Upper lobe of right lung (tissue), 1 donor: ENCODE measurements at regions not wholly inside any gene's neighbourhood (a gene's known extent, or its start where the extent isn't known, plus 50 kb on each side); places are given as distances from the start of the nearest gene placed in this dataset.
A peak's percentile ranks its signal among the peaks of the same experiment; 100 is the strongest.

ENCODE experiments used
- ATAC-seq: fragments of 200-7000 bp; cut with Tn5 transposase; one replicate; pipeline ENCODE4 v1.9.1; 2020; ENCODE audit warnings: mild to moderate bottlenecking, moderate library complexity
- DNase-seq: peaks from one replicate; pipeline ENCODE4 v3.0.0-alpha.2; 2020
- H3K27ac ChIP-seq: fragments of 200-600 bp; one replicate; pipeline ENCODE4 v1.8.0; 2022
- H3K27me3 ChIP-seq: fragments of 200-600 bp; one replicate; pipeline ENCODE4 v1.8.0; 2022; ENCODE audit warnings: mild to moderate bottlenecking
- H3K36me3 ChIP-seq: fragments of 200-600 bp; one replicate; pipeline ENCODE4 v1.8.0; 2022
- H3K4me1 ChIP-seq: fragments of 200-600 bp; one replicate; pipeline ENCODE4 v1.8.0; 2022
- H3K4me3 ChIP-seq: fragments of 200-600 bp; one replicate; pipeline ENCODE4 v1.8.0; 2022; ENCODE audit warnings: mild to moderate bottlenecking
- H3K9me3 ChIP-seq: fragments of 200-600 bp; one replicate; pipeline ENCODE4 v1.8.0; 2022
- CTCF ChIP-seq: fragments of 200-600 bp; IDR thresholded peaks from one replicate; pipeline ENCODE4 v1.8.0; 2022; ENCODE audit warnings: antibody characterized with exemption
- intact Hi-C: fragments of 100-400 bp; cut with DNase I; formaldehyde crosslinking; loops from one replicate; pipeline ENCODE4 v1.11.0; 2022
- donor health status: DM: no; HTN: yes; CAD: no; lungs with severe emphysema.

- H3K9me3 ChIP-seq: no peaks in the 10 kb centered on the region
- ATAC-seq: peak; percentile 76
- H3K4me3 ChIP-seq: no peak overlapping the region
- H3K27me3 ChIP-seq: no peaks in the 10 kb centered on the region
- intact Hi-C loops: no loop called here
- H3K36me3 ChIP-seq: no peaks in the 10 kb centered on the region
- no peaks in the 10 kb centered on the region for H3K4me1 ChIP-seq
- no peak for DNase-seq
- H3K27ac ChIP-seq: no peak overlapping the region
- TF ChIP-seq CTCF: no peak
Observed at GRCh38 chr9:108300306-108301287, 555.2 kb downstream of the ACTL7B start.

- no peak for TF ChIP-seq CTCF
- Histone ChIP-seq H3K27ac (no peak overlapping the region), H3K4me3 (no peak overlapping the region), H3K9me3 (no peaks in the 10 kb centered on the region), H3K4me1 (no peaks in the 10 kb centered on the region), H3K27me3 (no peaks in the 10 kb centered on the region), H3K36me3 (no peaks in the 10 kb centered on the region)
- DNase-seq: peak; percentile 63
- ATAC-seq: peak; percentile 80
- intact Hi-C loops: no loop called here
Observed at GRCh38 chr9:108297073-108297472, 558.7 kb downstream of the ACTL7B start.

- H3K4me3 ChIP-seq: no peak overlapping the region
- H3K27me3 ChIP-seq: no peaks in the 10 kb centered on the region
- TF ChIP-seq CTCF: no peak
- no peak for ATAC-seq
- no peaks in the 10 kb centered on the region for H3K36me3 ChIP-seq
- no peaks in the 10 kb centered on the region for H3K4me1 ChIP-seq
- DNase-seq: no peak
- intact Hi-C loops: no loop called here
- H3K27ac ChIP-seq: no peak overlapping the region
- H3K9me3 ChIP-seq: no peaks in the 10 kb centered on the region
Observed at GRCh38 chr9:108296056-108296455, 559.7 kb downstream of the ACTL7B start.

GRCh38 chr9:108291586-108291932, 564.2 kb downstream of the ACTL7B start:
- Histone ChIP-seq H3K27me3 (no peaks in the 10 kb centered on the region), H3K36me3 (no peaks in the 10 kb centered on the region), H3K4me3 (no peak overlapping the region), H3K4me1 (no peaks in the 10 kb centered on the region), H3K9me3 (no peaks in the 10 kb centered on the region), H3K27ac (no peak overlapping the region)
- ATAC-seq (no peak), DNase-seq (no peak)
- intact Hi-C loops: no loop called here
- no peak for TF ChIP-seq CTCF

- no peak for DNase-seq
- TF ChIP-seq CTCF: no peak
- no peak for ATAC-seq
Observed at GRCh38 chr9:108290839-108291585, 564.8 kb downstream of the ACTL7B start.

More at GRCh38 chr9:108290839-108291585, 564.8 kb downstream of the ACTL7B start:
- H3K4me3 ChIP-seq: no peak overlapping the region
- intact Hi-C loops: no loop called here
- H3K27ac ChIP-seq: no peak overlapping the region
- H3K27me3 ChIP-seq: no peaks in the 10 kb centered on the region
- no peaks in the 10 kb centered on the region for H3K4me1 ChIP-seq
- H3K9me3 ChIP-seq: no peaks in the 10 kb centered on the region
- no peaks in the 10 kb centered on the region for H3K36me3 ChIP-seq
